ENCODE measurements at regions not wholly inside any gene's neighbourhood (a gene's known extent, or its start where the extent isn't known, plus 50 kb on each side); places are given as distances from the start of the nearest gene placed in this dataset.

DNA sequence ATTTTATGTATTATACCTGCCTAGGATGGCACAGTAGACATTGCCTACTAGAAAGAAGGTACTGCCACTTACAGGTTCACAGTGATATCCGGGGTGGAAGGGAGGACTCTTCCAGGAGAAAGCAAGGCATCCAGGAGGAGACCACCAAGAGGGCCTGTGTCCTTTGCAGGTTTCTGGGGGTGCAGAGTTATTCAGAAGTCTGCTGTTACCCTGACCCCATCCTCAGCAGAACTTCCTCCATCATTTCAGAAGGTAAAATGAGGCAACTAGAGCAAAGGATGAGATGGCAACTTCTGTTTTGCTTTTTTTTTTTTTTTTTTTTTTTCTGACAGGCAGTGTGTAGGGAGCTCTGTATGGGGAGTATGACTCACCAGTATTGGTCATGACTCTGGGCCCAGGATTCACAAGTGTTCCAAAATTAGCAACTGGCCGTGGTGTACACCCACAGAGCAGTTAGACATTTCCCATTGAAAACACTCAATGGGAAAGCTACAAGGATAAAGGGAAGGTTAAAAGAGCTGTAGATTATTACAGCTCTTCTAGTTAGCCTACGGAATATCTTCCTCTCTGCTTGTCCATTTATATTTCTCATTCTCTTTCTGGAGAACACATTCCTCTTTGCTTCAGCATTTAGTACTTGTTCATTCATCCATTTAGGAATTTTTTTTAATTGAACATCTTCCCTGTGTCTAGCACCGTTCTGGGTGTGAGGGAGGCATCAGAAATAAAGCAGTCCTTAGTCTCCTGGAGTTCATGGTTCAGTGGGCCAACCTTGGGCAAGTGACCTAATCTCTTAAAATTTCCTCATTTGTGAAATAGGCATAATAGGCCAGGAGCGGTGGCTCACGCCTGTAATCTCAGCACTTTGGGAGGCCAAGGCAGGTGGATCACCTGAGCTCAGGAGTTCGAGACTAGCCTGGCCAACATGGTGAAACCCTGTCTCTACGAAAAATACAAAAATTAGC lies 50.5 kb upstream of the PPP2R5A start:
- no peaks in the 10 kb centered on the region for H3K9me2 ChIP-seq (replicated peaks; ENCODE audit: low read length)
- H3K4me2 ChIP-seq (ENCODE audit: low read length) = peak overlapping the region; percentile 19
- H3K27me3 ChIP-seq (ENCODE audit: low read length) = no peaks in the 10 kb centered on the region
- H3K9ac ChIP-seq (ENCODE audit: low read length) = no peak overlapping the region
- H2AFZ ChIP-seq (ENCODE audit: low read length) = peak overlapping the region; percentile 64
- ATAC-seq (peak; percentile 100), DNase-seq (peak; percentile 91)
- CTCF ChIA-PET = interaction anchor here (0.6 to 1.2 kb wide), 5 partner anchors 50 to 288 kb away, joined by 3 to 19 read pairs (median 4); partner anchors contain the start of genes DTL and INTS7
- H3K79me2 ChIP-seq (ENCODE audit: low read length) = no peaks in the 10 kb centered on the region
- no peaks in the 10 kb centered on the region for H3K9me3 ChIP-seq (ENCODE audit: low read length)
- no peaks in the 10 kb centered on the region for H3F3A ChIP-seq (ENCODE audit: low read length, unreplicated experiment)
- H3K27ac ChIP-seq (ENCODE audit: low read length) = peak overlapping the region; percentile 24
- intact Hi-C loops (cut with micrococcal nuclease) = loop anchor here (2.0 kb wide), 1 partner anchor 50 kb away; the partner anchor contains the start of gene PPP2R5A
- H3K4me3 ChIP-seq (ENCODE audit: low read length) = no peak overlapping the region
- H4K20me1 ChIP-seq (ENCODE audit: low read length) = no peaks in the 10 kb centered on the region
- no peaks in the 10 kb centered on the region for H3K36me3 ChIP-seq (ENCODE audit: low read depth, low read length)
- TF ChIP-seq, protein P1, sequence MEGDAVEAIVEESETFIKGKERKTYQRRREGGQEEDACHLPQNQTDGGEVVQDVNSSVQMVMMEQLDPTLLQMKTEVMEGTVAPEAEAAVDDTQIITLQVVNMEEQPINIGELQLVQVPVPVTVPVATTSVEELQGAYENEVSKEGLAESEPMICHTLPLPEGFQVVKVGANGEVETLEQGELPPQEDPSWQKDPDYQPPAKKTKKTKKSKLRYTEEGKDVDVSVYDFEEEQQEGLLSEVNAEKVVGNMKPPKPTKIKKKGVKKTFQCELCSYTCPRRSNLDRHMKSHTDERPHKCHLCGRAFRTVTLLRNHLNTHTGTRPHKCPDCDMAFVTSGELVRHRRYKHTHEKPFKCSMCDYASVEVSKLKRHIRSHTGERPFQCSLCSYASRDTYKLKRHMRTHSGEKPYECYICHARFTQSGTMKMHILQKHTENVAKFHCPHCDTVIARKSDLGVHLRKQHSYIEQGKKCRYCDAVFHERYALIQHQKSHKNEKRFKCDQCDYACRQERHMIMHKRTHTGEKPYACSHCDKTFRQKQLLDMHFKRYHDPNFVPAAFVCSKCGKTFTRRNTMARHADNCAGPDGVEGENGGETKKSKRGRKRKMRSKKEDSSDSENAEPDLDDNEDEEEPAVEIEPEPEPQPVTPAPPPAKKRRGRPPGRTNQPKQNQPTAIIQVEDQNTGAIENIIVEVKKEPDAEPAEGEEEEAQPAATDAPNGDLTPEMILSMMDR (conservative IDR thresholded peaks at IDR 0.05; ENCODE audit: low read depth, low read length) = no peak
- TF ChIP-seq EZH2phosphoT487 (IDR thresholded peaks at IDR 0.05; ENCODE audit: borderline replicate concordance, low read length) (no peak), EZH2 (IDR thresholded peaks at IDR 0.05; ENCODE audit: low read length, unreplicated experiment) (no peak)
- POLR2A ChIA-PET (ENCODE audit: unreplicated experiment) = interaction anchor here (0.5 to 0.6 kb wide), 4 partner anchors 18 to 656 kb away, joined by 3 to 18 read pairs (median 3); partner anchors contain the start of gene SLC30A1
- H3K4me1 ChIP-seq (ENCODE audit: insufficient read depth, low read length) = peaks cover 16% of the 10 kb centered on the region
- no TSS peak for BruUV-seq (replicated peaks)
